ENCODE measurements at regions not wholly inside any gene's neighbourhood (a gene's known extent, or its start where the extent isn't known, plus 50 kb on each side); places are given as distances from the start of the nearest gene placed in this dataset.

- H3K27ac ChIP-seq (replicated peaks; ENCODE audit: low read length), result no peak overlapping the region
- no peak overlapping the region for H3K18ac ChIP-seq (ENCODE audit: low read length)
- no peaks in the 10 kb centered on the region for H3K9me3 ChIP-seq (replicated peaks in 1 of 2; ENCODE audit: control insufficient read depth in 2 of 2, insufficient read depth in 1 of 2, low read depth in 1 of 2, low read length in 2 of 2)
- no peak overlapping the region for H3K4ac ChIP-seq (ENCODE audit: low read length)
- H3K4me1 ChIP-seq (ENCODE audit: control insufficient read depth in 2 of 2, insufficient read depth in 1 of 2, low read depth in 1 of 2, low read length in 2 of 2), result peaks cover 0 to 3% of the 10 kb centered on the region in 2 donors
- H2BK12ac ChIP-seq (ENCODE audit: low read length), result no peak overlapping the region
- no peak overlapping the region for H4K8ac ChIP-seq (ENCODE audit: low read depth, low read length)
- no peak overlapping the region for H4K91ac ChIP-seq (ENCODE audit: low read depth, low read length, poor library complexity)
- H3K27me3 ChIP-seq (ENCODE audit: control insufficient read depth in 3 of 3, insufficient read depth in 3 of 3, low read depth in 1 of 3, low read length in 3 of 3), result no peaks in the 10 kb centered on the region
- no peaks in the 10 kb centered on the region for H3K79me1 ChIP-seq (ENCODE audit: low read depth, low read length)
- H2AFZ ChIP-seq (ENCODE audit: low read length), result no peak overlapping the region
- no peak overlapping the region for H3K23ac ChIP-seq (ENCODE audit: low read depth, low read length, poor library complexity)
- no peak overlapping the region for H3K4me3 ChIP-seq (ENCODE audit: low read length in 2 of 2)
- WGBS, 2 donors (ENCODE audit: extremely low coverage in 2 of 2, insufficient read length in 2 of 2, insufficient replicate concordance in 1 of 2), result no CpG with 5 or more reads among the region's 3 CpGs
- H3K9ac ChIP-seq (ENCODE audit: low read depth, low read length, poor library complexity), result no peak overlapping the region
- no peak overlapping the region for H2BK120ac ChIP-seq (ENCODE audit: low read depth, low read length)
- no peak overlapping the region for H2BK5ac ChIP-seq (ENCODE audit: low read length)
- no peak overlapping the region for H3K4me2 ChIP-seq (ENCODE audit: insufficient read depth, low read length, poor library complexity, severe bottlenecking)
- H3K36me3 ChIP-seq (replicated peaks in 1 of 2; ENCODE audit: control insufficient read depth in 2 of 2, insufficient read depth in 2 of 2, low read length in 2 of 2), result no peaks in the 10 kb centered on the region
- no peak overlapping the region for H2AK5ac ChIP-seq (ENCODE audit: low read depth, low read length)
- no peak overlapping the region for H3K14ac ChIP-seq (ENCODE audit: low read length)
- no peak for DNase-seq (ENCODE audit: low spot score)
- no peak overlapping the region for H2BK15ac ChIP-seq (ENCODE audit: low read length)
Observed at GRCh38 chr17:12510535-12510934, 155.2 kb upstream of the MYOCD start.

GRCh38 chr17:12512694-12513355 is 152.9 kb upstream of the MYOCD start:
- H4K91ac ChIP-seq (ENCODE audit: low read depth, low read length, poor library complexity), result no peak overlapping the region
- no peak overlapping the region for H3K9ac ChIP-seq (ENCODE audit: low read depth, low read length, poor library complexity)
- H2BK15ac ChIP-seq (ENCODE audit: low read length), result no peak overlapping the region
- H3K27me3 ChIP-seq (ENCODE audit: control insufficient read depth in 3 of 3, insufficient read depth in 3 of 3, low read depth in 1 of 3, low read length in 3 of 3), result no peaks in the 10 kb centered on the region
- H2BK120ac ChIP-seq (ENCODE audit: low read depth, low read length), result no peak overlapping the region
- no peak overlapping the region for H3K4me3 ChIP-seq (ENCODE audit: low read length in 2 of 2)
- H3K23ac ChIP-seq (ENCODE audit: low read depth, low read length, poor library complexity), result no peak overlapping the region
- DNase-seq (ENCODE audit: low spot score), result no peak
- H3K36me3 ChIP-seq (replicated peaks in 1 of 2; ENCODE audit: control insufficient read depth in 2 of 2, insufficient read depth in 2 of 2, low read length in 2 of 2), result no peaks in the 10 kb centered on the region
- no peak overlapping the region for H3K4ac ChIP-seq (ENCODE audit: low read length)
- no peak overlapping the region for H4K8ac ChIP-seq (ENCODE audit: low read depth, low read length)
- no peak overlapping the region for H3K14ac ChIP-seq (ENCODE audit: low read length)
- WGBS, 2 donors (ENCODE audit: extremely low coverage in 2 of 2, insufficient read length in 2 of 2, insufficient replicate concordance in 1 of 2), result no CpG with 5 or more reads among the region's 4 CpGs
- no peak overlapping the region for H3K27ac ChIP-seq (replicated peaks; ENCODE audit: low read length)
- H2AK5ac ChIP-seq (ENCODE audit: low read depth, low read length), result no peak overlapping the region
- H3K18ac ChIP-seq (ENCODE audit: low read length), result no peak overlapping the region
- no peaks in the 10 kb centered on the region for H3K9me3 ChIP-seq (replicated peaks in 1 of 2; ENCODE audit: control insufficient read depth in 2 of 2, insufficient read depth in 1 of 2, low read depth in 1 of 2, low read length in 2 of 2)
- peak overlapping the region; percentile 70 for H2AFZ ChIP-seq (ENCODE audit: low read length)
- H3K4me2 ChIP-seq (ENCODE audit: insufficient read depth, low read length, poor library complexity, severe bottlenecking), result no peak overlapping the region
- no peaks in the 10 kb centered on the region for H3K79me1 ChIP-seq (ENCODE audit: low read depth, low read length)
- H2BK12ac ChIP-seq (ENCODE audit: low read length), result no peak overlapping the region
- H3K4me1 ChIP-seq (ENCODE audit: control insufficient read depth in 2 of 2, insufficient read depth in 1 of 2, low read depth in 1 of 2, low read length in 2 of 2), result peaks cover 0 to 3% of the 10 kb centered on the region in 2 donors
- no peak overlapping the region for H2BK5ac ChIP-seq (ENCODE audit: low read length)

- Histone ChIP-seq H4K8ac (ENCODE audit: low read depth, low read length) (no peak overlapping the region), H3K27ac (replicated peaks; ENCODE audit: low read length) (no peak overlapping the region), H3K23ac (ENCODE audit: low read depth, low read length, poor library complexity) (no peak overlapping the region), H3K27me3 (ENCODE audit: control insufficient read depth in 3 of 3, insufficient read depth in 3 of 3, low read depth in 1 of 3, low read length in 3 of 3) (no peaks in the 10 kb centered on the region), H2AK5ac (ENCODE audit: low read depth, low read length) (no peak overlapping the region), H3K4me1 (ENCODE audit: control insufficient read depth in 2 of 2, insufficient read depth in 1 of 2, low read depth in 1 of 2, low read length in 2 of 2) (peaks cover 0 to 3% of the 10 kb centered on the region in 2 donors), H3K79me1 (ENCODE audit: low read depth, low read length) (no peaks in the 10 kb centered on the region), H2BK15ac (ENCODE audit: low read length) (no peak overlapping the region), H2BK120ac (ENCODE audit: low read depth, low read length) (no peak overlapping the region), H2BK12ac (ENCODE audit: low read length) (no peak overlapping the region), H3K9me3 (replicated peaks in 1 of 2; ENCODE audit: control insufficient read depth in 2 of 2, insufficient read depth in 1 of 2, low read depth in 1 of 2, low read length in 2 of 2) (no peaks in the 10 kb centered on the region), H3K14ac (ENCODE audit: low read length) (no peak overlapping the region), H2BK5ac (ENCODE audit: low read length) (no peak overlapping the region), H3K4ac (ENCODE audit: low read length) (no peak overlapping the region), H4K91ac (ENCODE audit: low read depth, low read length, poor library complexity) (no peak overlapping the region), H3K4me3 (ENCODE audit: low read length in 2 of 2) (no peak overlapping the region), H3K18ac (ENCODE audit: low read length) (no peak overlapping the region), H3K9ac (ENCODE audit: low read depth, low read length, poor library complexity) (no peak overlapping the region), H2AFZ (ENCODE audit: low read length) (no peak overlapping the region), H3K36me3 (replicated peaks in 1 of 2; ENCODE audit: control insufficient read depth in 2 of 2, insufficient read depth in 2 of 2, low read length in 2 of 2) (no peaks in the 10 kb centered on the region), H3K4me2 (ENCODE audit: insufficient read depth, low read length, poor library complexity, severe bottlenecking) (no peak overlapping the region)
- no peak for DNase-seq (ENCODE audit: low spot score)
- no CpG with 5 or more reads among the region's 5 CpGs for WGBS, 2 donors (ENCODE audit: extremely low coverage in 2 of 2, insufficient read length in 2 of 2, insufficient replicate concordance in 1 of 2)
Observed at GRCh38 chr17:12514596-12514995, 151.1 kb upstream of the MYOCD start.

GRCh38 chr17:12519956-12520594 is 145.6 kb upstream of the MYOCD start:
- Histone ChIP-seq H3K4me2 (ENCODE audit: insufficient read depth, low read length, poor library complexity, severe bottlenecking) (no peak overlapping the region), H2BK5ac (ENCODE audit: low read length) (no peak overlapping the region), H2AK5ac (ENCODE audit: low read depth, low read length) (no peak overlapping the region), H3K4ac (ENCODE audit: low read length) (no peak overlapping the region), H3K9me3 (replicated peaks in 1 of 2; ENCODE audit: control insufficient read depth in 2 of 2, insufficient read depth in 1 of 2, low read depth in 1 of 2, low read length in 2 of 2) (no peaks in the 10 kb centered on the region), H3K14ac (ENCODE audit: low read length) (no peak overlapping the region), H3K79me1 (ENCODE audit: low read depth, low read length) (no peaks in the 10 kb centered on the region), H3K9ac (ENCODE audit: low read depth, low read length, poor library complexity) (no peak overlapping the region), H2BK15ac (ENCODE audit: low read length) (no peak overlapping the region), H2BK120ac (ENCODE audit: low read depth, low read length) (no peak overlapping the region), H3K4me1 (ENCODE audit: control insufficient read depth in 2 of 2, insufficient read depth in 1 of 2, low read depth in 1 of 2, low read length in 2 of 2) (peaks cover 0 to 11% of the 10 kb centered on the region in 2 donors), H3K27me3 (ENCODE audit: control insufficient read depth in 3 of 3, insufficient read depth in 3 of 3, low read depth in 1 of 3, low read length in 3 of 3) (no peaks in the 10 kb centered on the region), H4K8ac (ENCODE audit: low read depth, low read length) (no peak overlapping the region), H3K23ac (ENCODE audit: low read depth, low read length, poor library complexity) (no peak overlapping the region), H2AFZ (ENCODE audit: low read length) (no peak overlapping the region), H4K91ac (ENCODE audit: low read depth, low read length, poor library complexity) (no peak overlapping the region), H3K27ac (replicated peaks; ENCODE audit: low read length) (no peak overlapping the region), H3K18ac (ENCODE audit: low read length) (no peak overlapping the region), H3K4me3 (ENCODE audit: low read length in 2 of 2) (no peak overlapping the region), H2BK12ac (ENCODE audit: low read length) (no peak overlapping the region), H3K36me3 (replicated peaks in 1 of 2; ENCODE audit: control insufficient read depth in 2 of 2, insufficient read depth in 2 of 2, low read length in 2 of 2) (no peaks in the 10 kb centered on the region)
- no CpG with 5 or more reads among the region's 7 CpGs for WGBS, 2 donors (ENCODE audit: extremely low coverage in 2 of 2, insufficient read length in 2 of 2, insufficient replicate concordance in 1 of 2)
- DNase-seq (ENCODE audit: low spot score), result no peak
